KMS-11 (cell line): ENCODE measurements at regions not wholly inside any gene's neighbourhood (a gene's known extent, or its start where the extent isn't known, plus 50 kb on each side); places are given as distances from the start of the nearest gene placed in this dataset.

ENCODE experiments used
- H2AFZ ChIP-seq: fragments of 200-600 bp; sonication (generic); 2 replicates; pipeline ENCODE4 v1.6.1; 2016; ENCODE audit warnings: antibody characterized with exemption, mixed run types, low read depth
- H3K27ac ChIP-seq: fragments of 200-600 bp; sonication (generic); 2 replicates; pipeline ENCODE4 v1.6.1; 2016; ENCODE audit warnings: mild to moderate bottlenecking, mixed run types
- H3K27me3 ChIP-seq: fragments of 200-600 bp; sonication (generic); 2 replicates; pipeline ENCODE4 v1.6.1; 2017; ENCODE audit warnings: mild to moderate bottlenecking, low read depth, mixed run types, moderate library complexity; ENCODE audit not compliant: insufficient read depth
- H3K36me3 ChIP-seq: fragments of 200-600 bp; sonication (generic); 2 replicates; pipeline ENCODE4 v1.6.1; 2017; ENCODE audit warnings: mild to moderate bottlenecking, mixed run types; ENCODE audit not compliant: insufficient read depth
- H3K4me1 ChIP-seq: fragments of 200-600 bp; sonication (generic); 2 replicates; pipeline ENCODE4 v1.6.1; 2016; ENCODE audit warnings: mild to moderate bottlenecking, low read depth, mixed run types; ENCODE audit not compliant: poor library complexity, severe bottlenecking
- H3K4me2 ChIP-seq: fragments of 200-600 bp; sonication (generic); 2 replicates; pipeline ENCODE4 v1.7.0; 2016; ENCODE audit warnings: mild to moderate bottlenecking, mixed run types
- H3K4me3 ChIP-seq: fragments of 200-600 bp; sonication (generic); IDR thresholded peaks from 2 replicates; pipeline ENCODE4 v1.6.1; 2017; ENCODE audit warnings: low read depth, low read length, mixed read lengths; ENCODE audit not compliant: insufficient read depth
- H3K79me2 ChIP-seq: fragments of 200-600 bp; sonication (generic); 2 replicates; pipeline ENCODE4 v1.6.1; 2016; ENCODE audit warnings: low read depth, mixed run types; ENCODE audit not compliant: insufficient read depth
- H3K9ac ChIP-seq: fragments of 200-600 bp; sonication (generic); 2 replicates; pipeline ENCODE4 v1.6.1; 2016; ENCODE audit warnings: mild to moderate bottlenecking, mixed run types
- H4K20me1 ChIP-seq: fragments of 200-600 bp; sonication (generic); 2 replicates; pipeline ENCODE4 v1.6.1; 2016; ENCODE audit warnings: mild to moderate bottlenecking, mixed run types; ENCODE audit not compliant: insufficient read depth
- TF ChIP-seq, protein P1 (sequence below): fragments of 200-600 bp; sonication (generic); conservative IDR thresholded peaks from 2 replicates; pipeline ENCODE4 v1.6.1; 2017; ENCODE audit warnings: low read depth, mild to moderate bottlenecking, antibody characterized with exemption, low read length, moderate library complexity, mixed read lengths

- no peaks in the 10 kb centered on the region for H4K20me1 ChIP-seq
- TF ChIP-seq, protein P1, sequence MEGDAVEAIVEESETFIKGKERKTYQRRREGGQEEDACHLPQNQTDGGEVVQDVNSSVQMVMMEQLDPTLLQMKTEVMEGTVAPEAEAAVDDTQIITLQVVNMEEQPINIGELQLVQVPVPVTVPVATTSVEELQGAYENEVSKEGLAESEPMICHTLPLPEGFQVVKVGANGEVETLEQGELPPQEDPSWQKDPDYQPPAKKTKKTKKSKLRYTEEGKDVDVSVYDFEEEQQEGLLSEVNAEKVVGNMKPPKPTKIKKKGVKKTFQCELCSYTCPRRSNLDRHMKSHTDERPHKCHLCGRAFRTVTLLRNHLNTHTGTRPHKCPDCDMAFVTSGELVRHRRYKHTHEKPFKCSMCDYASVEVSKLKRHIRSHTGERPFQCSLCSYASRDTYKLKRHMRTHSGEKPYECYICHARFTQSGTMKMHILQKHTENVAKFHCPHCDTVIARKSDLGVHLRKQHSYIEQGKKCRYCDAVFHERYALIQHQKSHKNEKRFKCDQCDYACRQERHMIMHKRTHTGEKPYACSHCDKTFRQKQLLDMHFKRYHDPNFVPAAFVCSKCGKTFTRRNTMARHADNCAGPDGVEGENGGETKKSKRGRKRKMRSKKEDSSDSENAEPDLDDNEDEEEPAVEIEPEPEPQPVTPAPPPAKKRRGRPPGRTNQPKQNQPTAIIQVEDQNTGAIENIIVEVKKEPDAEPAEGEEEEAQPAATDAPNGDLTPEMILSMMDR = no peak
- no peak overlapping the region for H3K4me3 ChIP-seq
- H2AFZ ChIP-seq = no peak overlapping the region
- no peaks in the 10 kb centered on the region for H3K4me1 ChIP-seq
- H3K4me2 ChIP-seq = no peak overlapping the region
- H3K79me2 ChIP-seq = no peaks in the 10 kb centered on the region
- no peak overlapping the region for H3K27ac ChIP-seq
- no peaks in the 10 kb centered on the region for H3K36me3 ChIP-seq
- H3K27me3 ChIP-seq = no peaks in the 10 kb centered on the region
- H3K9ac ChIP-seq = no peak overlapping the region
Observed at GRCh38 chr12:127542931-127543330, 724.0 kb upstream of the TMEM132C start.

GRCh38 chr12:127546721-127547505, 720.1 kb upstream of the TMEM132C start:
- no peaks in the 10 kb centered on the region for H4K20me1 ChIP-seq
- H2AFZ ChIP-seq = no peak overlapping the region
- H3K27ac ChIP-seq = no peak overlapping the region
- H3K4me2 ChIP-seq = no peak overlapping the region
- H3K9ac ChIP-seq = no peak overlapping the region
- H3K4me1 ChIP-seq = no peaks in the 10 kb centered on the region
- TF ChIP-seq, protein P1 = no peak
- no peak overlapping the region for H3K4me3 ChIP-seq
- no peaks in the 10 kb centered on the region for H3K79me2 ChIP-seq
- H3K27me3 ChIP-seq = no peaks in the 10 kb centered on the region
- no peaks in the 10 kb centered on the region for H3K36me3 ChIP-seq

DNA sequence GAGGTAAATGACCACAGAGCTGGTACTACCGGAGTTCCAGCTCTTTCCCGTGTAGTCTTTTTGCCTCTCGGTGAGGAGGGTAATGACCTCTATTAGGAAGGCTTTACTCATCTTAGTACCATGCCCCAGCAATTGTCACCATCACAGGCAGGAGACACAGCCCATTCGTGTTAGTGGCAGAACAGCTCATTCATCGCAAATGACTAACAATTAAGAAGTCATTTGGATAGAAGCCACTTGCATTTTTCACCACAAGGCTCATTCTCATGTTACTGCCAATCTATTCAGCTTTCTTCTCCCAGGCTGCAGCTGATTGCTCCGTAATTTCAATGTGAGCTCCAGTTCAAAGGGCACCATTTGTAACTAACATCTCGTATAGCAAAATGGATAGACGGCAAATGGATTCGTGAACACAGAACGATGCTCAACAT, 718.8 kb upstream of the TMEM132C start:
- H3K4me2 ChIP-seq = no peak overlapping the region
- no peak overlapping the region for H2AFZ ChIP-seq

DNA sequence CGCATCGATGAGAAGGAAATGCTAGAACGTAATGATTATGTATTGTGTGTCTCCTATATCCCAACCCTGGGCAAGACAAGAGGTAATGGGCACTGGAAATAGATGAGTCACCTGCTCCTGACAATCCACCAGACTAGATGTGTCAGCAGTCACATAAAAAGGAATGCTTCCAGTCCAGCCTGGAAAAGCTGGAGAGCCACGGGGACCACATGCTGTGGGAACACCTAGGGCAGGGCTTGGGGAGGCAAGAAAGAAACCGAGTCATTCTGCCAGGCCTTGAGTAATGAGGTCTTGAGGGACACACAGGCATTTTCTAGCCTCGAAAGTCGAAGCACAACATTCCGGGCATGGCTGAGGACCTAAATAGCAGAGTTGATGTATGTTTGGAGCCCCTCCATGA, 716.7 kb upstream of the TMEM132C start:
- H3K4me2 ChIP-seq = no peak overlapping the region
- no peak overlapping the region for H3K4me3 ChIP-seq
- H3K27ac ChIP-seq = no peak overlapping the region
- H3K4me1 ChIP-seq = peaks cover 5% of the 10 kb centered on the region
- H4K20me1 ChIP-seq = no peaks in the 10 kb centered on the region
- no peaks in the 10 kb centered on the region for H3K79me2 ChIP-seq
- H3K27me3 ChIP-seq = no peaks in the 10 kb centered on the region
- no peak overlapping the region for H3K9ac ChIP-seq
- H3K36me3 ChIP-seq = no peaks in the 10 kb centered on the region
- H2AFZ ChIP-seq = no peak overlapping the region
- TF ChIP-seq, protein P1 = no peak

More for the DNA sequence above, 718.8 kb upstream of the TMEM132C start:
- Histone ChIP-seq H4K20me1 (no peaks in the 10 kb centered on the region), H3K79me2 (no peaks in the 10 kb centered on the region), H3K4me3 (no peak overlapping the region), H3K9ac (no peak overlapping the region), H3K27ac (no peak overlapping the region), H3K36me3 (no peaks in the 10 kb centered on the region), H3K27me3 (no peaks in the 10 kb centered on the region), H3K4me1 (no peaks in the 10 kb centered on the region)
- TF ChIP-seq, protein P1 = no peak
